Amniotic stem cell (primary cell): ENCODE measurements at regions not wholly inside any gene's neighbourhood (a gene's known extent, or its start where the extent isn't known, plus 50 kb on each side); places are given as distances from the start of the nearest gene placed in this dataset.
"Not testable (repeated sequence)": the region's sequence is repeated elsewhere in the genome, so short reads cannot be mapped to it uniquely, and the experiment has no call there.

Source experiments
- DNase-seq: peaks from one replicate; lab custom pipeline; 2025; lab: John Stamatoyannopoulos, UW

GRCh38 chr9:82911996-82912395 is 150.9 kb downstream of the RASEF start:
- no peak for DNase-seq

GRCh38 chr9:82912645-82913044 is 150.3 kb downstream of the RASEF start:
- no peak for DNase-seq

GRCh38 chr9:82916238-82916637 is 146.7 kb downstream of the RASEF start:
- not testable (repeated sequence) for DNase-seq

GRCh38 chr9:82920154-82920553 is 142.8 kb downstream of the RASEF start:
- no peak for DNase-seq

- DNase-seq = no peak
Observed at GRCh38 chr9:82922686-82923085, 140.3 kb downstream of the RASEF start.

- DNase-seq = no peak
Observed at GRCh38 chr9:82923092-82923911, 139.6 kb downstream of the RASEF start.

DNA sequence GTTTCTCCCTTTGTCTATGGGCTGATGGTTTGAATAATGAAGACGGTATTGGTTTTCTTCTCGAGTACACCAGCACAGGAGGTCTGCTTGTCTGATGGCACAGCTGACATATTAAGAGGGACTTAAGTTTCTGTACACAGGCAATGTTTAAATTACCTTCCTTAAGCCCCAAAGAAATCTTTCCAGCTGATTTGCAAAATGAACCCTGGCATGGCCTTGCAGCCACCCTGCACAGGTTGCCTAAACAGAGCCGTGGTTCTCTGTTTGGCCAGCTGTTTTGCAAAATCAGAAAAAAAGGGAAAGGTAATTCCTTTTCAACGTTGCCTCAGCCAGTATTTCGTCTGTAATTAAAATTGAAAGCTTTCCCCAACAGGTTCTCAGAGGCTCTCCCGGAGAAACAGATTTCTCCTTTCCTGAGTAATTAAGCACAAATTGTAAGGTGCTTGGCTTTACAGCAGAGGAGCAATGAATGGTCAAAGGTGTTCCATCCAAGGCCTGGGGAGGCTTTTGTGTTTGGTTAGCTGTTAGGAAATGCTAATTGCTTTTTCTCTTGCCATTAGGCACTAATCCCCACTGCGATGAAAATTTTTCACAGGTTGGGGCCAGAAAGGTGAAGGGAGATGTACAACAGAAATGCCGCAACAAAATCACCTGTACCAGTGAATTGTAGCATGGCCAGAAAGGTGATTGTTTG is 138.9 kb downstream of the RASEF start:
- DNase-seq = no peak
